ENCODE measurements at regions not wholly inside any gene's neighbourhood (a gene's known extent, or its start where the extent isn't known, plus 50 kb on each side); places are given as distances from the start of the nearest gene placed in this dataset.

- no peak for DNase-seq
- CTCF ChIA-PET: no interaction called here
- no peaks in the 10 kb centered on the region for H3K4me1 Mint-ChIP-seq (ENCODE audit: low read depth, unreplicated experiment)
Measured at GRCh38 chr1:238562341-238562740, 671.6 kb upstream of the ZP4 start.

GRCh38 chr1:238558746-238559145 lies 668.0 kb upstream of the ZP4 start:
- Mint-ChIP-seq H3K27ac (ENCODE audit: unreplicated experiment) (no peak overlapping the region), H3K36me3 (ENCODE audit: insufficient read depth, unreplicated experiment) (no peaks in the 10 kb centered on the region), H3K4me1 (ENCODE audit: low read depth, unreplicated experiment) (no peaks in the 10 kb centered on the region), H3K4me3 (ENCODE audit: unreplicated experiment) (no peak overlapping the region), H3K9me3 (ENCODE audit: unreplicated experiment) (no peaks in the 10 kb centered on the region), H3K27me3 (ENCODE audit: insufficient read depth, unreplicated experiment) (no peaks in the 10 kb centered on the region)
- intact Hi-C loops (cut with micrococcal nuclease; ENCODE audit: unreplicated experiment): no loop called here
- Histone ChIP-seq H3K9me3 (no peaks in the 10 kb centered on the region), H3K4me1 (no peaks in the 10 kb centered on the region), H3K27me3 (replicated peaks; ENCODE audit: control insufficient read depth, insufficient read depth, low read length) (no peaks in the 10 kb centered on the region), H3K4me3 (ENCODE audit: low read depth, low read length) (no peak overlapping the region), H3K36me3 (ENCODE audit: control insufficient read depth, insufficient read depth, low read length) (no peaks in the 10 kb centered on the region)
- TF ChIP-seq, protein P1, sequence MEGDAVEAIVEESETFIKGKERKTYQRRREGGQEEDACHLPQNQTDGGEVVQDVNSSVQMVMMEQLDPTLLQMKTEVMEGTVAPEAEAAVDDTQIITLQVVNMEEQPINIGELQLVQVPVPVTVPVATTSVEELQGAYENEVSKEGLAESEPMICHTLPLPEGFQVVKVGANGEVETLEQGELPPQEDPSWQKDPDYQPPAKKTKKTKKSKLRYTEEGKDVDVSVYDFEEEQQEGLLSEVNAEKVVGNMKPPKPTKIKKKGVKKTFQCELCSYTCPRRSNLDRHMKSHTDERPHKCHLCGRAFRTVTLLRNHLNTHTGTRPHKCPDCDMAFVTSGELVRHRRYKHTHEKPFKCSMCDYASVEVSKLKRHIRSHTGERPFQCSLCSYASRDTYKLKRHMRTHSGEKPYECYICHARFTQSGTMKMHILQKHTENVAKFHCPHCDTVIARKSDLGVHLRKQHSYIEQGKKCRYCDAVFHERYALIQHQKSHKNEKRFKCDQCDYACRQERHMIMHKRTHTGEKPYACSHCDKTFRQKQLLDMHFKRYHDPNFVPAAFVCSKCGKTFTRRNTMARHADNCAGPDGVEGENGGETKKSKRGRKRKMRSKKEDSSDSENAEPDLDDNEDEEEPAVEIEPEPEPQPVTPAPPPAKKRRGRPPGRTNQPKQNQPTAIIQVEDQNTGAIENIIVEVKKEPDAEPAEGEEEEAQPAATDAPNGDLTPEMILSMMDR (IDR thresholded peaks at IDR 0.05; ENCODE audit: insufficient read depth in 1 of 2, low read depth in 1 of 2, low read length in 1 of 2, severe bottlenecking in 1 of 2, unreplicated experiment in 1 of 2): no peak
- no TSS peak for BruUV-seq (replicated peaks)
- ChIA-PET POLR2A (no interaction called here), CTCF (no interaction called here)
- no peak for DNase-seq

More at GRCh38 chr1:238562341-238562740, 671.6 kb upstream of the ZP4 start:
- POLR2A ChIA-PET: no interaction called here
- H3K4me3 ChIP-seq (ENCODE audit: low read depth, low read length): no peak overlapping the region
- Mint-ChIP-seq H3K4me3 (ENCODE audit: unreplicated experiment) (no peak overlapping the region), H3K27ac (ENCODE audit: unreplicated experiment) (no peak overlapping the region), H3K9me3 (ENCODE audit: unreplicated experiment) (peaks cover 9% of the 10 kb centered on the region), H3K27me3 (ENCODE audit: insufficient read depth, unreplicated experiment) (no peaks in the 10 kb centered on the region), H3K36me3 (ENCODE audit: insufficient read depth, unreplicated experiment) (no peaks in the 10 kb centered on the region)
- H3K9me3 ChIP-seq: no peaks in the 10 kb centered on the region
- TF ChIP-seq, protein P1 (IDR thresholded peaks at IDR 0.05; ENCODE audit: insufficient read depth in 1 of 2, low read depth in 1 of 2, low read length in 1 of 2, severe bottlenecking in 1 of 2, unreplicated experiment in 1 of 2): no peak
- H3K27me3 ChIP-seq (replicated peaks; ENCODE audit: control insufficient read depth, insufficient read depth, low read length): no peaks in the 10 kb centered on the region
- H3K36me3 ChIP-seq (ENCODE audit: control insufficient read depth, insufficient read depth, low read length): no peaks in the 10 kb centered on the region
- BruUV-seq (replicated peaks): no TSS peak
- intact Hi-C loops (cut with micrococcal nuclease; ENCODE audit: unreplicated experiment): no loop called here
- H3K4me1 ChIP-seq: no peaks in the 10 kb centered on the region

- no peak overlapping the region for H3K4me3 ChIP-seq (ENCODE audit: low read depth, low read length)
- H3K4me1 ChIP-seq: no peaks in the 10 kb centered on the region
- no peaks in the 10 kb centered on the region for H3K27me3 Mint-ChIP-seq (ENCODE audit: insufficient read depth, unreplicated experiment)
- no TSS peak for BruUV-seq (replicated peaks)
- no peaks in the 10 kb centered on the region for H3K36me3 ChIP-seq (ENCODE audit: control insufficient read depth, insufficient read depth, low read length)
- TF ChIP-seq, protein P1 (IDR thresholded peaks at IDR 0.05; ENCODE audit: insufficient read depth in 1 of 2, low read depth in 1 of 2, low read length in 1 of 2, severe bottlenecking in 1 of 2, unreplicated experiment in 1 of 2): no peak
- H3K36me3 Mint-ChIP-seq (ENCODE audit: insufficient read depth, unreplicated experiment): no peaks in the 10 kb centered on the region
- H3K4me3 Mint-ChIP-seq (ENCODE audit: unreplicated experiment): no peak overlapping the region
- H3K27me3 ChIP-seq (replicated peaks; ENCODE audit: control insufficient read depth, insufficient read depth, low read length): no peaks in the 10 kb centered on the region
- H3K9me3 ChIP-seq: no peaks in the 10 kb centered on the region
- ChIA-PET POLR2A (no interaction called here), CTCF (no interaction called here)
- intact Hi-C loops (cut with micrococcal nuclease; ENCODE audit: unreplicated experiment): no loop called here
- no peaks in the 10 kb centered on the region for H3K4me1 Mint-ChIP-seq (ENCODE audit: low read depth, unreplicated experiment)
- no peaks in the 10 kb centered on the region for H3K9me3 Mint-ChIP-seq (ENCODE audit: unreplicated experiment)
- DNase-seq: no peak
- H3K27ac Mint-ChIP-seq (ENCODE audit: unreplicated experiment): no peak overlapping the region
Measured at GRCh38 chr1:238558156-238558555, 667.4 kb upstream of the ZP4 start.

All from Caco-2 (cell line).